GM12878 (cell line): ENCODE measurements at regions not wholly inside any gene's neighbourhood (a gene's known extent, or its start where the extent isn't known, plus 50 kb on each side); places are given as distances from the start of the nearest gene placed in this dataset.

ENCODE experiments used
- ATAC-seq: fragments of 200-7000 bp; cut with Tn5 transposase; 3 replicates; pipeline ENCODE4 v1.9.1; 2020; ENCODE audit warnings: mild to moderate bottlenecking, moderate library complexity
- BruUV-seq: library from RNA; stranded (reverse); fragments of 400-500 nt; replicated peaks from 2 replicates; lab custom pipeline; 2021; lab: Mats Ljungman, UMichigan
- CTCF ChIA-PET: fragments of 300-600 bp; sonication (Branson Sonifier 250); formaldehyde crosslinking; extraction: SDS; loops from one replicate; lab custom pipeline; 2021; ENCODE audit warnings: inconsistent platforms; lab: Yijun Ruan, JAX
- POLR2A ChIA-PET: fragments of 350-600 bp; formaldehyde crosslinking; extraction: SDS; loops from one replicate; lab custom pipeline; 2021; ENCODE audit warnings: inconsistent platforms; lab: Charles Lee
- RAD21 ChIA-PET: fragments of 300-600 bp; sonication (Branson Sonifier 250); formaldehyde crosslinking; loops from one replicate; lab custom pipeline; 2023; ENCODE audit warnings: antibody characterized with exemption; ENCODE audit not compliant: unreplicated experiment; lab: Charles Lee
- SMC1A ChIA-PET: fragments of 300-600 bp; sonication (Branson Sonifier 250); formaldehyde crosslinking; loops from one replicate; lab custom pipeline; 2023; ENCODE audit not compliant: unreplicated experiment, uncharacterized antibody; lab: Charles Lee
- DNase-seq: peaks from one replicate; pipeline ENCODE4 v3.0.0-alpha.2; 2011; ENCODE audit warnings: low read depth, low spot score
- FAIRE-seq: peaks from 3 replicates; lab custom pipeline; 2011; peaks lifted over from hg19 to GRCh38; lab: Jason Lieb, UNC
- H2AFZ ChIP-seq: 2 replicates; pipeline ENCODE4 v1.6.0; 2011; ENCODE audit warnings: low read depth, low read length, control low read depth; ENCODE audit not compliant: control insufficient read depth
- H3K27ac ChIP-seq: 2 replicates; pipeline ENCODE4 v1.5.1; 2011; ENCODE audit warnings: control low read depth; ENCODE audit not compliant: control insufficient read depth, insufficient read depth
- H3K27me3 ChIP-seq, 2 experiments: replicated peaks in 1 of 2; 2 replicates each; pipeline versions ENCODE4 v1.6.0 to v1.6.1; 2011; ENCODE audit warnings: low read length in 1 of 2; ENCODE audit not compliant: control insufficient read depth in 2 of 2, insufficient read depth in 2 of 2
- H3K36me3 ChIP-seq, 2 experiments: 2 replicates each; pipeline ENCODE4 v1.5.1; 2011; ENCODE audit warnings: low read length in 1 of 2; ENCODE audit not compliant: control insufficient read depth in 2 of 2, insufficient read depth in 2 of 2
- H3K4me1 ChIP-seq: 2 replicates; pipeline ENCODE4 v1.6.1; 2011; ENCODE audit warnings: mild to moderate bottlenecking, low read length, moderate library complexity, mixed read lengths; ENCODE audit not compliant: control insufficient read depth, insufficient read depth
- H3K4me2 ChIP-seq: 2 replicates; pipeline ENCODE4 v1.6.0; 2011; ENCODE audit warnings: control low read depth; ENCODE audit not compliant: control insufficient read depth, insufficient read depth
- H3K4me3 ChIP-seq: fragments of 200-600 bp; sonication (generic); 2 replicates; pipeline ENCODE4 v1.5.1; 2016
- H3K79me2 ChIP-seq: 2 replicates; pipeline ENCODE4 v1.6.0; 2011; ENCODE audit warnings: low read length; ENCODE audit not compliant: control insufficient read depth, insufficient read depth
- H3K9ac ChIP-seq: 2 replicates; pipeline ENCODE4 v1.8.0; 2011; ENCODE audit warnings: low read length, control low read depth, mixed read lengths; ENCODE audit not compliant: control insufficient read depth, insufficient read depth
- H3K9me3 ChIP-seq: replicated peaks from 3 replicates; pipeline ENCODE4 v1.5.1; 2011; ENCODE audit warnings: mild to moderate bottlenecking, low read length; ENCODE audit not compliant: control insufficient read depth, insufficient read depth
- H4K20me1 ChIP-seq: 2 replicates; pipeline ENCODE4 v1.6.0; 2011; ENCODE audit not compliant: control insufficient read depth, insufficient read depth
- MYB ChIP-seq: fragments of 150-350 bp; IDR thresholded peaks from 2 replicates; pipeline ENCODE4 v1.6.1; 2014; ENCODE audit warnings: mild to moderate bottlenecking, low read depth, low read length, borderline replicate concordance
- NBN ChIP-seq: fragments of 450-650 bp; IDR thresholded peaks from 2 replicates; pipeline ENCODE4 v1.6.1; 2016
- POLR2AphosphoS2 ChIP-seq: IDR thresholded peaks from 2 replicates; pipeline ENCODE4 v1.6.1; 2011; ENCODE audit warnings: low read depth, mild to moderate bottlenecking, low read length, improper control_type of control experiment, moderate library complexity
- SMC3 ChIP-seq: IDR thresholded peaks from 2 replicates; pipeline ENCODE4 v1.6.1; 2011; ENCODE audit warnings: low read length, improper control_type of control experiment, borderline replicate concordance
- SP1 ChIP-seq: IDR thresholded peaks from one replicate; pipeline ENCODE4 v1.6.1; 2011; ENCODE audit warnings: low read depth, low read length
- ZNF687 ChIP-seq: fragments of 450-650 bp; IDR thresholded peaks from 2 replicates; pipeline ENCODE4 v1.6.1; 2017; ENCODE audit warnings: mild to moderate bottlenecking, moderate library complexity
- WGBS: methylation state at CpG from one replicate; pipeline ENCODE4 v1.1.6; 2016; ENCODE audit warnings: low lambda C conversion rate; ENCODE audit not compliant: insufficient replicate concordance, insufficient coverage; ENCODE audit errors: missing lambda C conversion rate; 5-methylcytosine and 5-hydroxymethylcytosine counted together
- in situ Hi-C: fragments of 300-500 bp; cut with MboI; formaldehyde crosslinking; loops from 9 replicates; pipeline ENCODE4 v1.14.3; 2018; ENCODE audit warnings: mixed read lengths
- intact Hi-C: fragments of 100-400 bp; cut with micrococcal nuclease; formaldehyde crosslinking; loops from one replicate; pipeline ENCODE4 v1.14.2; 2022; ENCODE audit not compliant: unreplicated experiment
- TF ChIP-seq, protein P1 (sequence below): IDR thresholded peaks from 2 replicates; pipeline ENCODE4 v1.6.1; 2012; ENCODE audit warnings: mild to moderate bottlenecking, low read depth, low read length
- TF ChIP-seq, protein P2 (sequence below): fragments of 150-350 bp; IDR thresholded peaks from 2 replicates; pipeline ENCODE4 v1.6.1; 2014; ENCODE audit warnings: mild to moderate bottlenecking, low read depth, low read length

GRCh38 chr10:63940277-63940922, 419.2 kb downstream of the REEP3 start:
- H3K27ac ChIP-seq, result no peak overlapping the region
- no peak overlapping the region for H3K9ac ChIP-seq
- no peak for FAIRE-seq
- DNase-seq, result no peak
- ChIA-PET SMC1A (interaction anchor here (1.0 to 1.1 kb wide), 2 partner anchors 12 to 488 kb away, joined by 3 read pairs; no protein-coding TSS in a partner anchor), CTCF (interaction anchor here (0.8 to 1.1 kb wide), 2 partner anchors 37 kb away, joined by 3 to 4 read pairs; no protein-coding TSS in a partner anchor), POLR2A (no interaction called here), RAD21 (no interaction called here)
- BruUV-seq, result no TSS peak
- no peaks in the 10 kb centered on the region for H3K36me3 ChIP-seq
- H3K79me2 ChIP-seq, result no peaks in the 10 kb centered on the region
- intact Hi-C loops (no loop called here), in situ Hi-C loops (no loop called here)
- H3K9me3 ChIP-seq, result no peaks in the 10 kb centered on the region
- no peak for TF ChIP-seq SP1
- H2AFZ ChIP-seq, result no peak overlapping the region
- H3K4me3 ChIP-seq, result no peak overlapping the region
- no peak overlapping the region for H3K4me2 ChIP-seq
- H3K4me1 ChIP-seq, result no peaks in the 10 kb centered on the region
- no peaks in the 10 kb centered on the region for H4K20me1 ChIP-seq
- no peaks in the 10 kb centered on the region for H3K27me3 ChIP-seq
- WGBS, result 0% methylated on average over 1 of the region's 1 CpG
- no peak for ATAC-seq

DNA sequence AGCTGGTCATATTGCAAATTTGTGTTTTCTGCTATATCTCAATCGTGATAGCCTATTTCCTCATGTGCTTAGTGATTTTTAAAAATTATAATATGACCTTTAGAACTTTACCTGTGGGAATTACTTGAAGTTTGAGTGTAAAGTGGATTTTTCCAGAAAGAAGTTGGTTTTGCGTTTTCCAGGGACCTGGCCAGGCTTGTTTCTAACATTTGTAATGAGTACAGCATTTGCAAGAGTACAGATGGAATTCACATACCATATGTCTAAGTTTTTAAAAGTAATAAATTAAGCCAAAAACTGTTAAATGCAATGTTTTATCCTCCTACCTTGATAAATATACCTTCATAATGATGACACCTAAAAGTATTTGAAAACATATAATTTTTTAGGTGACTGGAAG, 443.2 kb downstream of the REEP3 start:
- ATAC-seq (no peak), FAIRE-seq (no peak), DNase-seq (no peak)
- 39% methylated on average over 2 of the region's 2 CpGs for WGBS
- no peak overlapping the region for H3K4me2 ChIP-seq
- BruUV-seq, result no TSS peak
- no peak overlapping the region for H3K27ac ChIP-seq
- CTCF ChIA-PET, result no interaction called here
- no peaks in the 10 kb centered on the region for H3K79me2 ChIP-seq
- intact Hi-C loops, result no loop called here
- no peak overlapping the region for H3K4me3 ChIP-seq
- SMC1A ChIA-PET, result no interaction called here
- no peaks in the 10 kb centered on the region for H3K36me3 ChIP-seq
- RAD21 ChIA-PET, result no interaction called here
- no peaks in the 10 kb centered on the region for H4K20me1 ChIP-seq
- no peak overlapping the region for H2AFZ ChIP-seq
- H3K4me1 ChIP-seq, result no peaks in the 10 kb centered on the region
- in situ Hi-C loops, result no loop called here
- no peaks in the 10 kb centered on the region for H3K9me3 ChIP-seq
- H3K27me3 ChIP-seq, result no peaks in the 10 kb centered on the region
- POLR2A ChIA-PET, result no interaction called here
- no peak overlapping the region for H3K9ac ChIP-seq
- TF ChIP-seq NBN (no peak), SMC3 (no peak), MYB (no peak), POLR2AphosphoS2 (no peak), ZNF687 (no peak)
- TF ChIP-seq, protein P1, sequence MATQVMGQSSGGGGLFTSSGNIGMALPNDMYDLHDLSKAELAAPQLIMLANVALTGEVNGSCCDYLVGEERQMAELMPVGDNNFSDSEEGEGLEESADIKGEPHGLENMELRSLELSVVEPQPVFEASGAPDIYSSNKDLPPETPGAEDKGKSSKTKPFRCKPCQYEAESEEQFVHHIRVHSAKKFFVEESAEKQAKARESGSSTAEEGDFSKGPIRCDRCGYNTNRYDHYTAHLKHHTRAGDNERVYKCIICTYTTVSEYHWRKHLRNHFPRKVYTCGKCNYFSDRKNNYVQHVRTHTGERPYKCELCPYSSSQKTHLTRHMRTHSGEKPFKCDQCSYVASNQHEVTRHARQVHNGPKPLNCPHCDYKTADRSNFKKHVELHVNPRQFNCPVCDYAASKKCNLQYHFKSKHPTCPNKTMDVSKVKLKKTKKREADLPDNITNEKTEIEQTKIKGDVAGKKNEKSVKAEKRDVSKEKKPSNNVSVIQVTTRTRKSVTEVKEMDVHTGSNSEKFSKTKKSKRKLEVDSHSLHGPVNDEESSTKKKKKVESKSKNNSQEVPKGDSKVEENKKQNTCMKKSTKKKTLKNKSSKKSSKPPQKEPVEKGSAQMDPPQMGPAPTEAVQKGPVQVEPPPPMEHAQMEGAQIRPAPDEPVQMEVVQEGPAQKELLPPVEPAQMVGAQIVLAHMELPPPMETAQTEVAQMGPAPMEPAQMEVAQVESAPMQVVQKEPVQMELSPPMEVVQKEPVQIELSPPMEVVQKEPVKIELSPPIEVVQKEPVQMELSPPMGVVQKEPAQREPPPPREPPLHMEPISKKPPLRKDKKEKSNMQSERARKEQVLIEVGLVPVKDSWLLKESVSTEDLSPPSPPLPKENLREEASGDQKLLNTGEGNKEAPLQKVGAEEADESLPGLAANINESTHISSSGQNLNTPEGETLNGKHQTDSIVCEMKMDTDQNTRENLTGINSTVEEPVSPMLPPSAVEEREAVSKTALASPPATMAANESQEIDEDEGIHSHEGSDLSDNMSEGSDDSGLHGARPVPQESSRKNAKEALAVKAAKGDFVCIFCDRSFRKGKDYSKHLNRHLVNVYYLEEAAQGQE, result no peak
- TF ChIP-seq, protein P2, sequence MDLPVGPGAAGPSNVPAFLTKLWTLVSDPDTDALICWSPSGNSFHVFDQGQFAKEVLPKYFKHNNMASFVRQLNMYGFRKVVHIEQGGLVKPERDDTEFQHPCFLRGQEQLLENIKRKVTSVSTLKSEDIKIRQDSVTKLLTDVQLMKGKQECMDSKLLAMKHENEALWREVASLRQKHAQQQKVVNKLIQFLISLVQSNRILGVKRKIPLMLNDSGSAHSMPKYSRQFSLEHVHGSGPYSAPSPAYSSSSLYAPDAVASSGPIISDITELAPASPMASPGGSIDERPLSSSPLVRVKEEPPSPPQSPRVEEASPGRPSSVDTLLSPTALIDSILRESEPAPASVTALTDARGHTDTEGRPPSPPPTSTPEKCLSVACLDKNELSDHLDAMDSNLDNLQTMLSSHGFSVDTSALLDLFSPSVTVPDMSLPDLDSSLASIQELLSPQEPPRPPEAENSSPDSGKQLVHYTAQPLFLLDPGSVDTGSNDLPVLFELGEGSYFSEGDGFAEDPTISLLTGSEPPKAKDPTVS, result no peak
